Peyer's patch (tissue), 4 donors: ENCODE measurements at regions not wholly inside any gene's neighbourhood (a gene's known extent, or its start where the extent isn't known, plus 50 kb on each side); places are given as distances from the start of the nearest gene placed in this dataset.

ENCODE experiments used
- POLR2A ChIP-seq, 2 donors: fragments of 450-650 bp; IDR thresholded peaks; one replicate each; pipeline ENCODE4 v1.5.1; 2017; ENCODE audit warnings: antibody characterized with exemption in 2 of 2, mild to moderate bottlenecking in 2 of 2, moderate library complexity in 2 of 2
- TF ChIP-seq, protein P1 (sequence below), 6 experiments: fragments of 450-650 bp in 4 of 6; fragments of 200-600 bp in 2 of 6; sonication (generic) in 1 of 6; IDR thresholded peaks; one replicate each; pipeline ENCODE4 v1.5.1; 2017 to 2019; ENCODE audit warnings: antibody characterized with exemption in 6 of 6, mild to moderate bottlenecking in 3 of 6, moderate library complexity in 1 of 6

DNA sequence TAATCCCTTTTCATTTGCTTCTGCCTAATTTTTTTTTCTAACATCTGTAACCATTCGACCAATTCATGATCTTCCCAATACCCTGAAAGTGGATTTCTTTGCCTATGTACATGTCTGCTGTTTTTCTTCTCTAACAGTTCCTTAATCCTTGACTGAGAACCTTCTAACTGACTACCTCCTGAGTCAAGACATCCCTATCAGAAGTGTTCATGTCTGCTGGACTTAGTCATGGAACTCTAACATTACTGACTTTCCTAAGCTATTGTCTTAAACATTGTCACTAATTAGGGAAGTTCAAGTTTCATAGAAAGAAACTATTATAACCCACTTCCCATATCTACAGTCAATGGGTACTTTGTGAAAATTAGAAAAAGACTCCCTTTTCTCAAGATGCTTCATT lies 52.4 kb upstream of the IRX5 start:
- TF ChIP-seq, protein P1, sequence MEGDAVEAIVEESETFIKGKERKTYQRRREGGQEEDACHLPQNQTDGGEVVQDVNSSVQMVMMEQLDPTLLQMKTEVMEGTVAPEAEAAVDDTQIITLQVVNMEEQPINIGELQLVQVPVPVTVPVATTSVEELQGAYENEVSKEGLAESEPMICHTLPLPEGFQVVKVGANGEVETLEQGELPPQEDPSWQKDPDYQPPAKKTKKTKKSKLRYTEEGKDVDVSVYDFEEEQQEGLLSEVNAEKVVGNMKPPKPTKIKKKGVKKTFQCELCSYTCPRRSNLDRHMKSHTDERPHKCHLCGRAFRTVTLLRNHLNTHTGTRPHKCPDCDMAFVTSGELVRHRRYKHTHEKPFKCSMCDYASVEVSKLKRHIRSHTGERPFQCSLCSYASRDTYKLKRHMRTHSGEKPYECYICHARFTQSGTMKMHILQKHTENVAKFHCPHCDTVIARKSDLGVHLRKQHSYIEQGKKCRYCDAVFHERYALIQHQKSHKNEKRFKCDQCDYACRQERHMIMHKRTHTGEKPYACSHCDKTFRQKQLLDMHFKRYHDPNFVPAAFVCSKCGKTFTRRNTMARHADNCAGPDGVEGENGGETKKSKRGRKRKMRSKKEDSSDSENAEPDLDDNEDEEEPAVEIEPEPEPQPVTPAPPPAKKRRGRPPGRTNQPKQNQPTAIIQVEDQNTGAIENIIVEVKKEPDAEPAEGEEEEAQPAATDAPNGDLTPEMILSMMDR (IDR thresholded peaks at IDR 0.05): no peak
- no peak for TF ChIP-seq POLR2A (IDR thresholded peaks at IDR 0.05)
